ENCODE measurements at regions not wholly inside any gene's neighbourhood (a gene's known extent, or its start where the extent isn't known, plus 50 kb on each side); places are given as distances from the start of the nearest gene placed in this dataset.

DNA sequence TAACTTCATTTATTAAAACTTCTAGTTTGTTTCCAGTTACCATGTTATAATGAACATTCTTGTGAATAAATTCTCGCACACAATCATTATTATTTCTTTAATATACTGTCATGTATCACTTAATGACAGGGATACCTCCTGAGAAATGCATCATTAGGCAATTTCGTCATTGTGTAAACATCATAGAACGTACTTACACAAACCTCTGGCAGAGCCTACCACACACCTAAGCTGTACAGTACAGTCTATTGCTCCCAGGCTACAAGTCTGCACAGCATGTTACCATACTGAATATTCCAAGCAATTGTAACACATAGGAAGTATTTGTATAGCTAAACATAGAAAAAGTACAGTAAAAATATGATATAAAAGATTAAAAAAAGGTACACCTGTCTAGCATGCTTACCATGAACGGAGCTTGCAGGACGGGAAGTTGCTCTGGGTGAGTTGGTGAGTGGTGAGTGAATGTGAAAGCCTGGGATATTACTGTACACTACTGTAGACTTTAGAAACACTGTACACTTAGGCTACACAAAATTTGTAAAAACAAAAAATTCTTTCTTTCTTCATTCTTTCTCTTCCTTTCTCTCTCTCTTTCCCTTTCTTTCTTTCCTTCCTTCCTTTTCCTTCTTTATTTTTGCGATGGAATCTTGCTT, 268.2 kb upstream of the SOX4 start (continued):
- TF ChIP-seq ZNF221 (tag by site-specific recombination; IDR thresholded peaks at IDR 0.05; ENCODE audit: borderline replicate concordance) (no peak), EGR2 (tag by site-specific recombination; IDR thresholded peaks at IDR 0.05; ENCODE audit: low read depth) (no peak), ZNF335 (tag by site-specific recombination; conservative IDR thresholded peaks at IDR 0.05) (no peak), ZNF585B (tag by site-specific recombination; IDR thresholded peaks at IDR 0.05) (no peak), ZBTB8A (tag by site-specific recombination; IDR thresholded peaks at IDR 0.05) (no peak), ZNF223 (tag by site-specific recombination; IDR thresholded peaks at IDR 0.05) (no peak), KLF7 (tag by site-specific recombination; IDR thresholded peaks at IDR 0.05; ENCODE audit: borderline replicate concordance) (no peak), ZNF138 (tag by site-specific recombination; IDR thresholded peaks at IDR 0.05; ENCODE audit: borderline replicate concordance) (no peak), ZFP3 (tag by site-specific recombination; IDR thresholded peaks at IDR 0.05; ENCODE audit: low read depth) (no peak), SP7 (tag by site-specific recombination; IDR thresholded peaks at IDR 0.05) (peak; percentile 50), ZNF140 (tag by site-specific recombination; IDR thresholded peaks at IDR 0.05) (no peak), ZNF626 (tag by site-specific recombination; IDR thresholded peaks at IDR 0.05) (no peak), ZNF114 (tag by site-specific recombination; IDR thresholded peaks at IDR 0.05) (no peak), ZNF274 (IDR thresholded peaks at IDR 0.05; ENCODE audit: low read length) (no peak), ZNF274 (tag by site-specific recombination; IDR thresholded peaks at IDR 0.05; ENCODE audit: borderline replicate concordance) (no peak), SP3 (tag by site-specific recombination; IDR thresholded peaks at IDR 0.05) (no peak), ZNF341 (tag by site-specific recombination; IDR thresholded peaks at IDR 0.05; ENCODE audit: low read depth) (no peak), ZNF791 (tag by site-specific recombination; IDR thresholded peaks at IDR 0.05) (no peak), ZNF660 (tag by site-specific recombination; IDR thresholded peaks at IDR 0.05) (no peak), ZNF654 (tag by site-specific recombination; IDR thresholded peaks at IDR 0.05; ENCODE audit: low read depth) (no peak)
- TF ChIP-seq, protein P1, sequence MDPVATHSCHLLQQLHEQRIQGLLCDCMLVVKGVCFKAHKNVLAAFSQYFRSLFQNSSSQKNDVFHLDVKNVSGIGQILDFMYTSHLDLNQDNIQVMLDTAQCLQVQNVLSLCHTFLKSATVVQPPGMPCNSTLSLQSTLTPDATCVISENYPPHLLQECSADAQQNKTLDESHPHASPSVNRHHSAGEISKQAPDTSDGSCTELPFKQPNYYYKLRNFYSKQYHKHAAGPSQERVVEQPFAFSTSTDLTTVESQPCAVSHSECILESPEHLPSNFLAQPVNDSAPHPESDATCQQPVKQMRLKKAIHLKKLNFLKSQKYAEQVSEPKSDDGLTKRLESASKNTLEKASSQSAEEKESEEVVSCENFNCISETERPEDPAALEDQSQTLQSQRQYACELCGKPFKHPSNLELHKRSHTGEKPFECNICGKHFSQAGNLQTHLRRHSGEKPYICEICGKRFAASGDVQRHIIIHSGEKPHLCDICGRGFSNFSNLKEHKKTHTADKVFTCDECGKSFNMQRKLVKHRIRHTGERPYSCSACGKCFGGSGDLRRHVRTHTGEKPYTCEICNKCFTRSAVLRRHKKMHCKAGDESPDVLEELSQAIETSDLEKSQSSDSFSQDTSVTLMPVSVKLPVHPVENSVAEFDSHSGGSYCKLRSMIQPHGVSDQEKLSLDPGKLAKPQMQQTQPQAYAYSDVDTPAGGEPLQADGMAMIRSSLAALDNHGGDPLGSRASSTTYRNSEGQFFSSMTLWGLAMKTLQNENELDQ (tag by site-specific recombination; IDR thresholded peaks at IDR 0.05; ENCODE audit: low read depth), result no peak
- TF ChIP-seq, protein P2, sequence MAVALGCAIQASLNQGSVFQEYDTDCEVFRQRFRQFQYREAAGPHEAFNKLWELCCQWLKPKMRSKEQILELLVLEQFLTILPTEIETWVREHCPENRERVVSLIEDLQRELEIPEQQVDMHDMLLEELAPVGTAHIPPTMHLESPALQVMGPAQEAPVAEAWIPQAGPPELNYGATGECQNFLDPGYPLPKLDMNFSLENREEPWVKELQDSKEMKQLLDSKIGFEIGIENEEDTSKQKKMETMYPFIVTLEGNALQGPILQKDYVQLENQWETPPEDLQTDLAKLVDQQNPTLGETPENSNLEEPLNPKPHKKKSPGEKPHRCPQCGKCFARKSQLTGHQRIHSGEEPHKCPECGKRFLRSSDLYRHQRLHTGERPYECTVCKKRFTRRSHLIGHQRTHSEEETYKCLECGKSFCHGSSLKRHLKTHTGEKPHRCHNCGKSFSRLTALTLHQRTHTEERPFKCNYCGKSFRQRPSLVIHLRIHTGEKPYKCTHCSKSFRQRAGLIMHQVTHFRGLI (tag by site-specific recombination; IDR thresholded peaks at IDR 0.05), result no peak
- TF ChIP-seq, protein P3, sequence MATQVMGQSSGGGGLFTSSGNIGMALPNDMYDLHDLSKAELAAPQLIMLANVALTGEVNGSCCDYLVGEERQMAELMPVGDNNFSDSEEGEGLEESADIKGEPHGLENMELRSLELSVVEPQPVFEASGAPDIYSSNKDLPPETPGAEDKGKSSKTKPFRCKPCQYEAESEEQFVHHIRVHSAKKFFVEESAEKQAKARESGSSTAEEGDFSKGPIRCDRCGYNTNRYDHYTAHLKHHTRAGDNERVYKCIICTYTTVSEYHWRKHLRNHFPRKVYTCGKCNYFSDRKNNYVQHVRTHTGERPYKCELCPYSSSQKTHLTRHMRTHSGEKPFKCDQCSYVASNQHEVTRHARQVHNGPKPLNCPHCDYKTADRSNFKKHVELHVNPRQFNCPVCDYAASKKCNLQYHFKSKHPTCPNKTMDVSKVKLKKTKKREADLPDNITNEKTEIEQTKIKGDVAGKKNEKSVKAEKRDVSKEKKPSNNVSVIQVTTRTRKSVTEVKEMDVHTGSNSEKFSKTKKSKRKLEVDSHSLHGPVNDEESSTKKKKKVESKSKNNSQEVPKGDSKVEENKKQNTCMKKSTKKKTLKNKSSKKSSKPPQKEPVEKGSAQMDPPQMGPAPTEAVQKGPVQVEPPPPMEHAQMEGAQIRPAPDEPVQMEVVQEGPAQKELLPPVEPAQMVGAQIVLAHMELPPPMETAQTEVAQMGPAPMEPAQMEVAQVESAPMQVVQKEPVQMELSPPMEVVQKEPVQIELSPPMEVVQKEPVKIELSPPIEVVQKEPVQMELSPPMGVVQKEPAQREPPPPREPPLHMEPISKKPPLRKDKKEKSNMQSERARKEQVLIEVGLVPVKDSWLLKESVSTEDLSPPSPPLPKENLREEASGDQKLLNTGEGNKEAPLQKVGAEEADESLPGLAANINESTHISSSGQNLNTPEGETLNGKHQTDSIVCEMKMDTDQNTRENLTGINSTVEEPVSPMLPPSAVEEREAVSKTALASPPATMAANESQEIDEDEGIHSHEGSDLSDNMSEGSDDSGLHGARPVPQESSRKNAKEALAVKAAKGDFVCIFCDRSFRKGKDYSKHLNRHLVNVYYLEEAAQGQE (tag by site-specific recombination; IDR thresholded peaks at IDR 0.05), result no peak
- TF ChIP-seq, protein P4, sequence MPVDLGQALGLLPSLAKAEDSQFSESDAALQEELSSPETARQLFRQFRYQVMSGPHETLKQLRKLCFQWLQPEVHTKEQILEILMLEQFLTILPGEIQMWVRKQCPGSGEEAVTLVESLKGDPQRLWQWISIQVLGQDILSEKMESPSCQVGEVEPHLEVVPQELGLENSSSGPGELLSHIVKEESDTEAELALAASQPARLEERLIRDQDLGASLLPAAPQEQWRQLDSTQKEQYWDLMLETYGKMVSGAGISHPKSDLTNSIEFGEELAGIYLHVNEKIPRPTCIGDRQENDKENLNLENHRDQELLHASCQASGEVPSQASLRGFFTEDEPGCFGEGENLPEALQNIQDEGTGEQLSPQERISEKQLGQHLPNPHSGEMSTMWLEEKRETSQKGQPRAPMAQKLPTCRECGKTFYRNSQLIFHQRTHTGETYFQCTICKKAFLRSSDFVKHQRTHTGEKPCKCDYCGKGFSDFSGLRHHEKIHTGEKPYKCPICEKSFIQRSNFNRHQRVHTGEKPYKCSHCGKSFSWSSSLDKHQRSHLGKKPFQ (tag by site-specific recombination; IDR thresholded peaks at IDR 0.05), result no peak
- TF ChIP-seq, protein P5, sequence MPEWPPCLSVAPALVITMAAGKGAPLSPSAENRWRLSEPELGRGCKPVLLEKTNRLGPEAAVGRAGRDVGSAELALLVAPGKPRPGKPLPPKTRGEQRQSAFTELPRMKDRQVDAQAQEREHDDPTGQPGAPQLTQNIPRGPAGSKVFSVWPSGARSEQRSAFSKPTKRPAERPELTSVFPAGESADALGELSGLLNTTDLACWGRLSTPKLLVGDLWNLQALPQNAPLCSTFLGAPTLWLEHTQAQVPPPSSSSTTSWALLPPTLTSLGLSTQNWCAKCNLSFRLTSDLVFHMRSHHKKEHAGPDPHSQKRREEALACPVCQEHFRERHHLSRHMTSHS (tag by site-specific recombination; IDR thresholded peaks at IDR 0.05), result no peak
- TF ChIP-seq, protein P6, sequence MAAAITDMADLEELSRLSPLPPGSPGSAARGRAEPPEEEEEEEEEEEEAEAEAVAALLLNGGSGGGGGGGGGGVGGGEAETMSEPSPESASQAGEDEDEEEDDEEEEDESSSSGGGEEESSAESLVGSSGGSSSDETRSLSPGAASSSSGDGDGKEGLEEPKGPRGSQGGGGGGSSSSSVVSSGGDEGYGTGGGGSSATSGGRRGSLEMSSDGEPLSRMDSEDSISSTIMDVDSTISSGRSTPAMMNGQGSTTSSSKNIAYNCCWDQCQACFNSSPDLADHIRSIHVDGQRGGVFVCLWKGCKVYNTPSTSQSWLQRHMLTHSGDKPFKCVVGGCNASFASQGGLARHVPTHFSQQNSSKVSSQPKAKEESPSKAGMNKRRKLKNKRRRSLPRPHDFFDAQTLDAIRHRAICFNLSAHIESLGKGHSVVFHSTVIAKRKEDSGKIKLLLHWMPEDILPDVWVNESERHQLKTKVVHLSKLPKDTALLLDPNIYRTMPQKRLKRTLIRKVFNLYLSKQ (tag by site-specific recombination; IDR thresholded peaks at IDR 0.05; ENCODE audit: borderline replicate concordance), result no peak
- TF ChIP-seq, protein P7, sequence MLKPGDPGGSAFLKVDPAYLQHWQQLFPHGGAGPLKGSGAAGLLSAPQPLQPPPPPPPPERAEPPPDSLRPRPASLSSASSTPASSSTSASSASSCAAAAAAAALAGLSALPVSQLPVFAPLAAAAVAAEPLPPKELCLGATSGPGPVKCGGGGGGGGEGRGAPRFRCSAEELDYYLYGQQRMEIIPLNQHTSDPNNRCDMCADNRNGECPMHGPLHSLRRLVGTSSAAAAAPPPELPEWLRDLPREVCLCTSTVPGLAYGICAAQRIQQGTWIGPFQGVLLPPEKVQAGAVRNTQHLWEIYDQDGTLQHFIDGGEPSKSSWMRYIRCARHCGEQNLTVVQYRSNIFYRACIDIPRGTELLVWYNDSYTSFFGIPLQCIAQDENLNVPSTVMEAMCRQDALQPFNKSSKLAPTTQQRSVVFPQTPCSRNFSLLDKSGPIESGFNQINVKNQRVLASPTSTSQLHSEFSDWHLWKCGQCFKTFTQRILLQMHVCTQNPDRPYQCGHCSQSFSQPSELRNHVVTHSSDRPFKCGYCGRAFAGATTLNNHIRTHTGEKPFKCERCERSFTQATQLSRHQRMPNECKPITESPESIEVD (tag by site-specific recombination; IDR thresholded peaks at IDR 0.05), result no peak
